OCI-LY3 (cell line): ENCODE measurements at regions not wholly inside any gene's neighbourhood (a gene's known extent, or its start where the extent isn't known, plus 50 kb on each side); places are given as distances from the start of the nearest gene placed in this dataset.

Experiments used
- CTCF ChIP-seq: fragments of 200-600, 300-600 bp; sonication (generic); IDR thresholded peaks from 2 replicates; pipeline ENCODE4 v1.5.1; 2014; ENCODE audit warnings: antibody characterized with exemption, low read length, low read depth
- EZH2phosphoT487 ChIP-seq: fragments of 200-600 bp; shearing (Covaris generic); IDR thresholded peaks from 2 replicates; pipeline ENCODE4 v1.6.1; 2018; ENCODE audit warnings: antibody characterized with exemption, mixed run types, low read depth

- no peak for TF ChIP-seq CTCF
- no peak for TF ChIP-seq EZH2phosphoT487
These were observed 291.5 kb downstream of the ZNF536 start for GRCh38 chr19:30663611-30664174.
